Tibial artery (tissue), 4 donors: ENCODE measurements at regions not wholly inside any gene's neighbourhood (a gene's known extent, or its start where the extent isn't known, plus 50 kb on each side); places are given as distances from the start of the nearest gene placed in this dataset.

Experiments used
- DNase-seq, 2 donors: peaks; one replicate each; pipeline ENCODE4 v3.0.0-alpha.2; 2019
- H3K27ac ChIP-seq, 2 donors: fragments of 200-600 bp; sonication (generic) in 1 of 2; 1 replicate in 1 of 2; 2 replicates in 1 of 2; pipeline ENCODE4 v1.5.1; 2018 to 2019; ENCODE audit warnings: mild to moderate bottlenecking in 1 of 2
- H3K27me3 ChIP-seq, 2 donors: fragments of 200-600 bp; sonication (generic) in 1 of 2; one replicate each; pipeline versions ENCODE4 v1.5.1 to v1.6.0; 2016 to 2019
- H3K36me3 ChIP-seq, 3 donors: fragments of 200-600 bp; sonication (generic) in 2 of 3; one replicate each; pipeline ENCODE4 v1.5.1; 2016 to 2019; ENCODE audit warnings: mild to moderate bottlenecking in 2 of 3
- H3K4me1 ChIP-seq, 4 donors: fragments of 200-600 bp; sonication (generic) in 2 of 4; 1 replicate in 3 of 4; 2 replicates in 1 of 4; pipeline ENCODE4 v1.5.1; 2016 to 2019
- H3K4me3 ChIP-seq, 2 donors: fragments of 200-600 bp; sonication (generic) in 1 of 2; 1 replicate in 1 of 2; 2 replicates in 1 of 2; pipeline ENCODE4 v1.5.1; 2018 to 2019; ENCODE audit warnings: mild to moderate bottlenecking in 2 of 2
- H3K9me3 ChIP-seq, 3 donors: fragments of 200-600 bp; sonication (generic) in 1 of 3; one replicate each; pipeline ENCODE4 v1.5.1; 2016 to 2019
- CTCF ChIP-seq, 2 experiments: fragments of 200-600 bp in 1 of 2; fragments of 450-650 bp in 1 of 2; IDR thresholded peaks; one replicate each; pipeline ENCODE4 v1.5.1; 2017 to 2019; ENCODE audit warnings: antibody characterized with exemption in 2 of 2, mild to moderate bottlenecking in 1 of 2, moderate library complexity in 1 of 2
- intact Hi-C: fragments of 100-400 bp; cut with DNase I; formaldehyde crosslinking; loops from one replicate; pipeline ENCODE4 v1.15.0; 2023; ENCODE audit warnings: low total_unique reads

- Histone ChIP-seq H3K27ac (no peak overlapping the region), H3K9me3 (no peaks in the 10 kb centered on the region), H3K27me3 (no peaks in the 10 kb centered on the region), H3K4me3 (no peak overlapping the region), H3K4me1 (no peaks in the 10 kb centered on the region), H3K36me3 (no peaks in the 10 kb centered on the region)
- TF ChIP-seq CTCF (IDR thresholded peaks at IDR 0.05), result no peak
- intact Hi-C loops, result no loop called here
- no peak for DNase-seq
These were observed 229.9 kb upstream of the AMELY start for GRCh38 chrY:7141477-7141876.
